ENCODE measurements at regions not wholly inside any gene's neighbourhood (a gene's known extent, or its start where the extent isn't known, plus 50 kb on each side); places are given as distances from the start of the nearest gene placed in this dataset.
A peak's percentile ranks its signal among the peaks of the same experiment; 100 is the strongest.

GRCh38 chr15:31554261-31554660 lies 227.6 kb downstream of the KLF13 start:
- peak; percentile 65 for DNase-seq (ENCODE audit: low spot score)

DNA sequence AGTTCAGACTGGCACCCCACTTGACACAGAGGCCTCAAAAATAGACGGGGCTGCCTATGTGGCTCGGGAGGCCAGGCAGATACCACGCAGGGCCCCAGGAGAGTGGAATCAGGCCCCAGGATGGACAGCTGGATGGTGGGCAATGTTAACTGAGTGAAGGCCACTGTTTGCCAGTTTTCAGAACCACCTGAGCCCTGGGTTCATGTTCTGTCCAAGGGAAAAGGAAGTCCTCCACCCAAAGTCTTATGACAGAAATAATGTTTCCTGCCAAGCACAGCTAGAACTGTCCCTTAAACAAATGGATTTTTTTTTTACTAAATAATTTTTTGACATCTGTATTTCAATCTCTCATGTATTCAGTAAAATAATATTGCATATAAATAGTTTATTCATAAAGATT lies 228.4 kb downstream of the KLF13 start:
- DNase-seq (ENCODE audit: low spot score): no peak

DNA sequence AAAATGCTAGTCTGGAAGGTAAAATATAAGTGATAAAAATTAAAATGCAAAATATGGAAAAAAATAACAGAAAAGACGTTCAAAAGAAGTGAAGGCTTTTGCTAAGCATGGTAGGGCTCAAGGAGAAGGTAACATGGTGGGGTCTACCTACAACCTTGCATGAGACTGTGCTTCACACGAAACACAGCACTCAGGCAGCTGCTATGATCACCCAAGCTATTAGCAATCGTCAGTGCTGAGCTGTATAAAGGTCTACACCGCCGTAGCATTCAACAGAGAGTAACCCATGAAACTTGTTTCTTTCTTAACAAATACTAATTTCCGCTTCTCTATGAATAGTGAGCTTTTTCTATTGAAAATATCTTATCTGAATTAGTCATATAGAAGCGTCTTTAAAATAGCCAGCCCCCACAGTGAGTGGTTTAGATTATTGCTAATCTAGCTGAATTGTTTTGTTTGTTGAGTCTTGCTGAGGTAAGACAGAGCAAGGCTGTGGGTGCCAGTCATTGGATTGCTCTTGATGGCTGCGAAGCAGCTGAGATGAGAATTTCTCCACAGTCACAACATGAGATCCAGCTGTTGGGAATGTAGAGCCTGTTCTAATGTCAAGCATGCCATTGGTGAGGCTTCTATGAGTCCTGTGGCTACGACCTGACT lies 230.0 kb downstream of the KLF13 start:
- no peak for DNase-seq (ENCODE audit: low spot score)

DNA sequence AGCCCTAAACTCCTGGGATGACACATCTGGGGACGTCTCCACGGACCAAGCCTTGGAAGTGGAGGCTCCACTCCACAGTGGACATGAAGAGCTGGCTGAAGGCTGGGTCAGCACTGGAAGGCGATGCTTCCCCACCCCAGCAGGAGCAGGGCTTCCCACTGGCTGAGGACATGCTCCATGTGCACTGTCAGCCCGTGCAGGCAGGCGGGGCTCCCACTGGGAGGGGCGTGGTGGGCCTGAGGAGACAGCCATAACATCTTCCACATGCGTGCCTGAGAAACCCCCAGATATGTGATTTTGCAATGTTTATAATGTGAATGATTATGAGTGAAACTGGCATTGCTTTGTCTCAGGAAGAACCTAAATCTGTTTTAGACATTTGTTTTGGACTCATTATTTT lies 231.3 kb downstream of the KLF13 start:
- no peak for DNase-seq (ENCODE audit: low spot score)

GRCh38 chr15:31558840-31559239 lies 232.2 kb downstream of the KLF13 start:
- no peak for DNase-seq (ENCODE audit: low spot score)

DNA sequence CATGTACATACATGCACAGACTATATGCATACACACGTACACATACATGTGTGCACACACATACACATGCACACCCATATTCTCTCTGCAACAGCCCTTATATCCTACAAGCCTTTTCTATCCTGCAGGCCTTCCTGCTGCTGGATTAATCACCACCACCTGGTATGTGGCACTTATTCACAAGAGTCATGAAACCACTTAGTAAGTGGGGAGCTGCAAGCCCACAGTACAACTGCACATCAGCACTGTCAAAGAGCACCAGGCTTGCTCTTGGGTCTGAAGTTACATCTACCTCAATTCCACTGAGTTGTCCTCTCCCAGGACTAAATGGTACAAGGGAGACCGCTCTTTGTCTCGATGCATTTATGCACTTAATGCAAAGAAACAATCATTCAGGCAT lies 233.2 kb downstream of the KLF13 start:
- DNase-seq (ENCODE audit: low spot score): no peak

GRCh38 chr15:31560643-31561042 lies 234.0 kb downstream of the KLF13 start:
- DNase-seq (ENCODE audit: low spot score): no peak

GRCh38 chr15:31561156-31561555 lies 234.5 kb downstream of the KLF13 start:
- DNase-seq (ENCODE audit: low spot score): no peak

- DNase-seq (ENCODE audit: low spot score): no peak
Measured at GRCh38 chr15:31563001-31563400, 236.4 kb downstream of the KLF13 start.

DNA sequence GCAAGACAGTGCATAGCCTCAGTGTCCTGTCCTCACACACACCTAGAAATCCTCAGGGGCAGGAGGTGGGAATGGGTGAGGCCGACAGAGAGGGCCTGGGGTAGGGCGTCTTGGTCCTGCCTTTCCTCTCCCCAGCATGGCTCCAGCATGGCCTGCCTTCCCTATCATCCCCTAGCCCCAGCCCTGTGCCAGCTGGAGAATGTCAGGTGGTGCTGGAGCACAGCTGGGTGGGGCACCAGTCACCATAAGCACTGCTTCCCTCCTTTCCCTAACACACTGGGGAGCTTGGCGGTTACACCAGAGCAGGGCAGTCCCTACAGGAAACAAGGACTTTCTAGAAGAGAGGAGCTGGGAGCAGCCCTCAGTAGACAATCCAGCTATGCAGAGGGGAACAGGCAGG lies 236.8 kb downstream of the KLF13 start:
- DNase-seq (ENCODE audit: low spot score): no peak

- no peak for DNase-seq (ENCODE audit: low spot score)
Measured at GRCh38 chr15:31567861-31568260, 241.2 kb downstream of the KLF13 start.

- no peak for DNase-seq (ENCODE audit: low spot score)
Measured at GRCh38 chr15:31569836-31570235, 243.2 kb downstream of the KLF13 start.

GRCh38 chr15:31570591-31570990 lies 244.0 kb downstream of the KLF13 start:
- no peak for DNase-seq (ENCODE audit: low spot score)

- no peak for DNase-seq (ENCODE audit: low spot score)
Measured at GRCh38 chr15:31571676-31572075, 245.0 kb downstream of the KLF13 start.

- DNase-seq (ENCODE audit: low spot score): no peak
Measured at GRCh38 chr15:31573759-31574158, 247.1 kb downstream of the KLF13 start.

- DNase-seq (ENCODE audit: low spot score): no peak
Measured at GRCh38 chr15:31574766-31575165, 248.1 kb downstream of the KLF13 start.

DNA sequence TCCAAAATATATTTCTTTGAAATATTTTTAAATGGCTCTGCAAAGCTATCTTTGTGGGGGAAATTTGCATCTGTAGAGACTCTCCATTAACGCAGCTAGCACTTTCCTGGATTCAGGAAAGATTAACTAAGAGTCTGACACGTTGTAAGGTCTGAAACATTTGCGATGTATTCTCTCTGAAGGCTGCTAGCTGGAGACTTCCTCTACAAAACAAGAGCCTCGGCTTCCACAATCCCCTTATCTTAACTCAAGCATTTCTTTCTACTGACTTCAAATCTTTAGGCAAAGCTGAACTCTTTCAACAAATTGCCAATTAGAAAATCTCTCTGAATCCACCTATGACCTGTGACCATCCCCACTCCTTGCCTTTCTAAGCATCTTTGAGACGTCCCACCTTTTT lies 250.5 kb downstream of the KLF13 start:
- DNase-seq (ENCODE audit: low spot score): no peak

- DNase-seq (ENCODE audit: low spot score): no peak
Measured at GRCh38 chr15:31579282-31579681, 252.6 kb downstream of the KLF13 start.

GRCh38 chr15:31579976-31580375 lies 253.3 kb downstream of the KLF13 start:
- no peak for DNase-seq (ENCODE audit: low spot score)

DNA sequence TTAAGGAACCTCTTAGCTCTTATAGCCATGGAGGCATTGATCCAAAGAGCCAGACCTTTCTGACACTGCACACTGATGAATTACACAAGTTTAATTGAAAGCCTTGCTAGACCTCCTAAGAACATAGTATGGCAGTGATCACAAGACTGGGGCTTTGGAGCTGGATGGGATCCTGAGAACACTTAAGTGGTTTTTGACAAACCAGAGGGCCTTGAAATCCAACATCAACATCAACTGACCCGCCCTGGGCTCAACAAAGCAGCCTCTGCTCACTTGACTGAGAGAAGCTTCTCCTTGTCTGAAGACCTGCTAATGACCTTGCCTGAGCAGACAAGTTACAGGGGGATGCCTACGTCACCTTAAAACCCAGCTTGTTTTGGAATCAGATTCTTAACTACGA lies 257.6 kb downstream of the KLF13 start:
- DNase-seq (ENCODE audit: low spot score): no peak

- no peak for DNase-seq (ENCODE audit: low spot score)
Measured at GRCh38 chr15:31585240-31585639, 258.6 kb downstream of the KLF13 start.

DNA sequence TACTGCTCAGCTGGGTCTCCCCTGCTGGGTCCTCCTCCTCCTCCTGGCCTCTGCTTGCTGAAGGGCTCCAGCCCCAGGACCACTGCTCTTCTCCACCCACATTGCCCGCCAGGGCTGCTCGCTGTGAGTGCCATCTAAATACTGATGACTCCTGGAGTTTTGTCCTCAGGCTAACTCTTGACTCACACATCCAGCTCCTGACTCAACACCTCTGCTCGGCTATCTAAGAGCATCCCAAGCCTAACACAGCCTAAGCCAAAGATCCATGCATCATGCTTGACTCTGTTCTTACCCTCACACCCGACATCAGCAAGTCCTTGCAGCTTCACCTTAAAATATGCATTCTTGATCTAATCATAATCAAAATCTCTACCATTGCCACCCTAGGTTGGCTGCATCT lies 260.2 kb downstream of the KLF13 start:
- DNase-seq (ENCODE audit: low spot score): no peak

DNA sequence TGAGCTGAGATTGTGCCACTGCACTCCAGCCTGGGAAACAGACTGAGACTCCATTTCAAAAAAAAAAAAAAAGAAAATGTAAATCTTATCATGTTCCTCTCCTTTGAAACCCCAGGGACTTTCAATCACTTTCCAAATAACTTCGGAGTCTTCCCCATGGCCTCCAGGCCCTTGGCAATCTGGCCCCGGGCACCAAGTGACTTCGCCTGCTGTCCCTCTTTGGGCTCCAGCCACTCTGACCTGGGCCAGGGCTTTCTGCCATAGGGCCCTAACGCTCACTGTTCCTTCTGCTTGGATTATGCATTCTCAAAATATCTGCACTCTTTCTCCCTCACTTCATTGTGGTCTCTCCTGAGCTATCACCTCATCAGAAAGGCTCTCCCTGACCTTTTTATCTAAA lies 260.9 kb downstream of the KLF13 start:
- DNase-seq (ENCODE audit: low spot score): no peak

DNA sequence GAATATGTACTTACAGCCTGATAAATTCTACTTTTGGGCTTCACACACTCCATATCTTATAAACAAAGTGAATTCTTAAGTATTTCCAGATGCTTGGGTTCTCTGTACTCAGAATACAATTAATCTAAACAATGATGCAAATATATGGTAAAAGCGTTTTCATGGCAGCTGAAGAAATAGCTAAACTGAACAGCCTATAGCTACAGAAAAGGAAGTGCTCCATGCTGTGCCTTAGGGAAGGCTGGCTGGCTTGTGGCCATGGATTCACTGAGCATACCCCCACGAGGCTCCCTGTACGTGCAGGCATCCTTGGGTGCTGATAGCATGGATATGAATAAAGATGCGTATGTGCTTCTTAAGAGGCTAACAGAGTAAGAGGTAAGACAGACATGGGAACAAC lies 264.0 kb downstream of the KLF13 start:
- DNase-seq (ENCODE audit: low spot score): no peak

DNA sequence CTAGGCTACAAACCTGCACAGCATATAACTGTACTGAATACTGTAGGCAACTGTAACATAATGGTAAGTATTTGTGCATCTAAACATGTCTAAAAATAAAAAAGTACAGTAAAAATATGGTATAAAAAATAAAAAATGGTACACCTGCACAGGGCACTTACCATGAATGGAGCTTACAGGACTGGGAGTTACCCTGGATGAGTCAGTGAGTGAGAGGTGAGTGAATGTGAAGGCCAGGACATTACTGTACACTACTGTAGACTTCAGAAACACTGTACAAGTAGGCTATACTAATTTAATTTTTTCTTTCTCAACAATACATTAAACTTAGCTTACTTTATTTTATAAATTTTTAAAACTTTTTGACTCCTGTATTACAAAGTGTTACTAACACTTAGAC lies 265.3 kb downstream of the KLF13 start:
- no peak for DNase-seq (ENCODE audit: low spot score)

Measured in A172 (cell line).